Retinal pigment epithelial cell (primary cell): ENCODE measurements at regions not wholly inside any gene's neighbourhood (a gene's known extent, or its start where the extent isn't known, plus 50 kb on each side); places are given as distances from the start of the nearest gene placed in this dataset.

Experiments
- DNase-seq: peaks from one replicate; pipeline ENCODE4 v3.0.0-alpha.2; 2010; ENCODE audit warnings: low read depth
- H3K4me3 ChIP-seq: 2 replicates; pipeline ENCODE4 v1.5.1; 2011; ENCODE audit warnings: mild to moderate bottlenecking, low read length, control low read depth, moderate library complexity
- TF ChIP-seq, protein P1 (sequence below): conservative IDR thresholded peaks from 2 replicates; pipeline ENCODE4 v1.5.1; 2011; ENCODE audit warnings: low read depth, low read length, control low read depth, inconsistent platforms

DNA sequence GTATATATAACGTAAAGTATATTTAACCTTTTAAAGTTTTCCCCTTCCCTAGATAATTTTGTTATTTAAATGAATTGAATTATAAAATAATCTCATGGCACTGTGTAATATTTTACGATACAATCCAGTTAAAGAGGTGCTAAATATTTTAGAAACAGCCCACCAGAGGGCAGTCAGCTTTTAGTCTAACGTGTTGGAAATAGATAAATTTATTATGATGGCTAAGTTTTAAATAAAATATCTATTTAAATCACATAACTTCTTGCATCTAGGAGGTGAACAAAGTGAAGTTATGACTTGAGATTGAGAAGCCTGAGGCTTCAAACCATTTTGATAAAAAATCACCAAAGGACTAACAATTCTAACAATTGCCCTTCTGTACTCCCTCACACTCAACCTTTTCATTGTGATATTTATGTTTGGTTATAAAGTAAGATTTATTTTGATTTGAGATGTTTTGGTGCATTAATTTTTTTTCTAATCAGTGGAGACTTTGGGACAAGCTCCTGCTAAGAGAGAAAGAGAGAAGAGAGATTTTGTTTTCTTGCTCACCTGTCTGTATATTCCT is 171.5 kb upstream of the SP4 start:
- no peak overlapping the region for H3K4me3 ChIP-seq
- TF ChIP-seq, protein P1, sequence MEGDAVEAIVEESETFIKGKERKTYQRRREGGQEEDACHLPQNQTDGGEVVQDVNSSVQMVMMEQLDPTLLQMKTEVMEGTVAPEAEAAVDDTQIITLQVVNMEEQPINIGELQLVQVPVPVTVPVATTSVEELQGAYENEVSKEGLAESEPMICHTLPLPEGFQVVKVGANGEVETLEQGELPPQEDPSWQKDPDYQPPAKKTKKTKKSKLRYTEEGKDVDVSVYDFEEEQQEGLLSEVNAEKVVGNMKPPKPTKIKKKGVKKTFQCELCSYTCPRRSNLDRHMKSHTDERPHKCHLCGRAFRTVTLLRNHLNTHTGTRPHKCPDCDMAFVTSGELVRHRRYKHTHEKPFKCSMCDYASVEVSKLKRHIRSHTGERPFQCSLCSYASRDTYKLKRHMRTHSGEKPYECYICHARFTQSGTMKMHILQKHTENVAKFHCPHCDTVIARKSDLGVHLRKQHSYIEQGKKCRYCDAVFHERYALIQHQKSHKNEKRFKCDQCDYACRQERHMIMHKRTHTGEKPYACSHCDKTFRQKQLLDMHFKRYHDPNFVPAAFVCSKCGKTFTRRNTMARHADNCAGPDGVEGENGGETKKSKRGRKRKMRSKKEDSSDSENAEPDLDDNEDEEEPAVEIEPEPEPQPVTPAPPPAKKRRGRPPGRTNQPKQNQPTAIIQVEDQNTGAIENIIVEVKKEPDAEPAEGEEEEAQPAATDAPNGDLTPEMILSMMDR: peak; percentile 54
- peak; percentile 2 for DNase-seq

DNA sequence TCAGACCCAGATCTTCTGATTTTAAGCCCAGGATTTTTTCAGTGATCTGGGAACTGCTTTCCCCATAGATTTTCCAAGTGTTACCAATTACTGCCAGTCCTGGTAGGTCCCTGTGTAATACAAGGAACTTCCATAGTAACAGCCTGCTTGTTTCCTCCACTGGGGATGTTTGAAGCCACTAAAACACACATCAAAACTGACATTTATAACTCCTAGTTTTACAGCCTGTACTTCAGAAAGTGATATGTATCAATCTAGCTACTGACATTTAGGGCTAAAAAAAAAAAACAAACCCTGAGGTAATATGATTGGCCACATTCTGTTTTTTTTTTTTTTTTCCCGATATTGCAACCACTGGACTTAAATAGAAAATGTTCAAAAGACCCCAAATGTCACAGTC is 166.9 kb upstream of the SP4 start:
- no peak for DNase-seq
- H3K4me3 ChIP-seq: no peak overlapping the region
- TF ChIP-seq, protein P1: no peak

DNA sequence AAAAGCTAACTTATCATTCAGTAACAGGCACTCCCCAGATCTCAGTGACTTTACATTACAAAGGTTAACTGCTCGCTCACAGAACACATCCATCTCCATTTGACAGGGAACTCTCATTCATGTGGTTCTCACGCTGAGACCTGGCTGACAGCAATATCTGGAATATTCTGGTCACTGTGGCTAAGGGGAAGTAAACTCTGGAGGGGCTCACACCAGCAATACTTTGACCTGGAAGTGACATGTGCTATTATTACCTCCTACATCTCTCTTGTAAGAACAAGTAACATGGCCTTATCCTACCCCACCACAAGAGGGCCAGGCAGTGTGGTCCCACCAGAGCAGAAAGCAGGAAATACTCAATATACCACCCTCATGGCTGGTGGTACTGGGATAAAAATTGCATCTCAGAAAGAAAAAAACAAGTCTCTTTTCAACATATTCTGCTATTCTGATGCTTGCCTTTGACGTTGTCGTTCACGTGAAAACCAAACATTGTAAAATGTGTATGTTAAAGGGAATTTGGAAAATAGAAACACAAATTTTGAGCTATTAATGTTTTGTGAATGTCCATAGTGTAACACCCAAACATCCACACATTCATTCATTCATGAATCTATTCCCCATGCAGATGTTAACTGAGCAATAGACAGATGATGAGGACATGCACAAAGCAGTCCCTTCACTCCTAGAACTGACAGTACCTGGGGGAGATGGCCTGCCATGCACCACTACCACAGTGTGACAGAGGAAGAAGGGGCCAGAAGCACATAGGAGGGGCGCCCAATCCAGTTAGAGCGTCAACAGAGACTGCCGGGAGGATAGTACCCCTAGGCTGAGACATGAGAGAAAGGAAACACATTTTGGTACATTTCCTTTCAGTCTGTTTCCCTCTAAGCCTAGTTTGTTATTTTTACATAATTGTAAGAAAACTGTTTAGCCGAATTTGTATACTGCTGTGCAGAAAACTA is 166.0 kb upstream of the SP4 start:
- no peak overlapping the region for H3K4me3 ChIP-seq
- peak; percentile 14 for DNase-seq
- TF ChIP-seq, protein P1: peak; percentile 89

DNA sequence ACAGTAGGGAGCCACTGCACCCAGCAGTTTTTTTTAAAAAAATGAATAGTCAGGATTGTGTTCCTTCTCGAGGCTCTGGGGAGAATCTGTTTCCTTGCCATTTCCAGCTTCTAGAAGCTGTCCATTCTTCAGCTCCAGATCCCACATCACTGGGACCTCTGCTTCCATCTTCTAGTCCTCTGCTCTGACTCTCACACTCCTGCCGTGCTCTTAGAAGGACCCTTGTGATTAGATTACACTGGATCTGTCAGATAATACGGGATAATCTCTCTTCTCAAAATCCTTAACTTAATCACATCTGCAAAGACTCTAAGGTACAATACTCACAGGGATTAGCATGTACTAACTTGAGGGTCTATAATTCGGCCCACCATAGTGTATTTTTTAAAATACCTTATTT is 158.9 kb upstream of the SP4 start:
- no peak overlapping the region for H3K4me3 ChIP-seq
- no peak for DNase-seq
- TF ChIP-seq, protein P1: no peak

GRCh38 chr7:21276471-21277035 is 151.3 kb upstream of the SP4 start:
- TF ChIP-seq, protein P1: no peak
- no peak overlapping the region for H3K4me3 ChIP-seq
- no peak for DNase-seq

DNA sequence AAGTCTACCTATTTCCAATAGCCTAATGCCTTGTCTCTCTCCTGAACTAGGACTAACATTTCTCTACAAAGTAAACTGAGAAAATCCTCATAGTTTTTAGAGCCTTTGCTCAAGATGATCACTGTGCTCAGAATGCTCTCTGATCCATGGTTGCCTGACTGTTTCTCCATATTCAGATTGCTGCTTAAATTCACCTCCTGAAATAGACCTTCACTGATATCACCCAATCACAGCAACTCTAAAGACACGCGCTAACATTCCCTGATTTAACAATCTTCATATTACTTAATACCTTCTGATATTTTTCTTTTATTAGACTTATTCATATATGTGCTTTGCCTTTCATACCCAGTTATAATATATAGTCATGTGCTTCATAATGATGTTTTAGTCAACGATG is 148.9 kb upstream of the SP4 start:
- TF ChIP-seq, protein P1: no peak
- no peak for DNase-seq
- H3K4me3 ChIP-seq: no peak overlapping the region
